ENCODE measurements at regions not wholly inside any gene's neighbourhood (a gene's known extent, or its start where the extent isn't known, plus 50 kb on each side); places are given as distances from the start of the nearest gene placed in this dataset.

- TF ChIP-seq CTCF (IDR thresholded peaks at IDR 0.05) (no peak), POLR2A (IDR thresholded peaks at IDR 0.05) (no peak), POLR2AphosphoS5 (IDR thresholded peaks at IDR 0.05) (no peak)
Observed at GRCh38 chr2:42108852-42109251, 60.3 kb upstream of the EML4 start.

Measured in breast epithelium (tissue), 3 donors.